H9 (cell line): ENCODE measurements at regions not wholly inside any gene's neighbourhood (a gene's known extent, or its start where the extent isn't known, plus 50 kb on each side); places are given as distances from the start of the nearest gene placed in this dataset.

Experiments used
- DNase-seq: peaks from one replicate; pipeline ENCODE4 v3.0.0-alpha.2; 2017
- H2AFZ ChIP-seq: one replicate; pipeline ENCODE4 v1.6.1; 2013; ENCODE audit warnings: mild to moderate bottlenecking, low read length, control low read depth, moderate library complexity
- H2AK5ac ChIP-seq: 2 replicates; pipeline ENCODE4 v1.6.1; 2013; ENCODE audit warnings: low read length, control low read depth, mixed read lengths; ENCODE audit not compliant: insufficient read length
- H2BK120ac ChIP-seq: one replicate; pipeline ENCODE4 v1.6.1; 2013; ENCODE audit warnings: low read depth, mild to moderate bottlenecking, low read length, control low read depth, inconsistent platforms; ENCODE audit not compliant: poor library complexity, severe bottlenecking
- H2BK12ac ChIP-seq: 2 replicates; pipeline ENCODE4 v1.6.1; 2013; ENCODE audit warnings: low read length, control low read depth, mixed read lengths, low read depth; ENCODE audit not compliant: insufficient read length
- H2BK15ac ChIP-seq: 2 replicates; pipeline ENCODE4 v1.6.1; 2013; ENCODE audit warnings: low read depth, low read length, control low read depth
- H2BK20ac ChIP-seq: one replicate; pipeline ENCODE4 v1.6.1; 2013; ENCODE audit warnings: low read depth, mild to moderate bottlenecking, low read length, control low read depth, inconsistent platforms; ENCODE audit not compliant: poor library complexity, severe bottlenecking
- H2BK5ac ChIP-seq: 2 replicates; pipeline ENCODE4 v1.6.1; 2013; ENCODE audit warnings: low read length, control low read depth, mixed read lengths; ENCODE audit not compliant: insufficient read length
- H3K14ac ChIP-seq: 2 replicates; pipeline ENCODE4 v1.6.1; 2013; ENCODE audit warnings: low read length, control low read depth; ENCODE audit not compliant: insufficient read depth
- H3K18ac ChIP-seq: 2 replicates; pipeline ENCODE4 v1.6.1; 2013; ENCODE audit warnings: low read depth, mild to moderate bottlenecking, mixed read lengths, low read length, control low read depth; ENCODE audit not compliant: insufficient read length
- H3K23ac ChIP-seq: 2 replicates; pipeline ENCODE4 v1.6.1; 2013; ENCODE audit warnings: low read length, control low read depth, mixed read lengths, low read depth; ENCODE audit not compliant: insufficient read length
- H3K23me2 ChIP-seq: 2 replicates; pipeline ENCODE4 v1.6.1; 2013; ENCODE audit warnings: low read depth, mild to moderate bottlenecking, mixed read lengths, low read length, control low read depth; ENCODE audit not compliant: insufficient read length, poor library complexity, severe bottlenecking
- H3K27ac ChIP-seq: 2 replicates; pipeline ENCODE4 v1.5.1; 2013; ENCODE audit warnings: low read length, control low read depth, mixed read lengths, low read depth; ENCODE audit not compliant: insufficient read length
- H3K27me3 ChIP-seq: 2 replicates; pipeline ENCODE4 v1.6.1; 2013; ENCODE audit warnings: low read length, control low read depth, inconsistent platforms; ENCODE audit not compliant: insufficient read depth
- H3K4ac ChIP-seq: 2 replicates; pipeline ENCODE4 v1.6.1; 2013; ENCODE audit warnings: low read depth, mild to moderate bottlenecking, control low read depth, inconsistent platforms, low read length, moderate library complexity
- H3K4me1 ChIP-seq: 2 replicates; pipeline ENCODE4 v1.6.1; 2013; ENCODE audit warnings: low read length, control low read depth, inconsistent platforms; ENCODE audit not compliant: insufficient read depth
- H3K4me2 ChIP-seq: 2 replicates; pipeline ENCODE4 v1.6.1; 2013; ENCODE audit warnings: low read length, control low read depth, mixed read lengths; ENCODE audit not compliant: insufficient read length, insufficient read depth
- H3K56ac ChIP-seq: 2 replicates; pipeline ENCODE4 v1.6.1; 2013; ENCODE audit warnings: low read depth, mild to moderate bottlenecking, mixed read lengths, low read length, control low read depth; ENCODE audit not compliant: insufficient read length
- H3K79me1 ChIP-seq: 2 replicates; pipeline ENCODE4 v1.6.1; 2013; ENCODE audit warnings: low read depth, mild to moderate bottlenecking, moderate library complexity, low read length, control low read depth, inconsistent platforms; ENCODE audit not compliant: insufficient read depth, poor library complexity, severe bottlenecking
- H3K79me2 ChIP-seq: 2 replicates; pipeline ENCODE4 v1.6.1; 2013; ENCODE audit warnings: low read length, control low read depth, inconsistent platforms; ENCODE audit not compliant: insufficient read depth
- H3K9ac ChIP-seq: 2 replicates; pipeline ENCODE4 v1.6.1; 2013; ENCODE audit warnings: low read length, control low read depth, mixed read lengths; ENCODE audit not compliant: insufficient read length; ENCODE audit errors: extremely low read depth
- H3K9me3 ChIP-seq: one replicate; pipeline ENCODE4 v1.6.1; 2013; ENCODE audit warnings: low read depth, low read length, inconsistent platforms; ENCODE audit not compliant: control insufficient read depth
- H3T11ph ChIP-seq: one replicate; pipeline ENCODE4 v1.6.1; 2013; ENCODE audit warnings: mild to moderate bottlenecking, low read length, control low read depth, inconsistent platforms
- H4K20me1 ChIP-seq: one replicate; pipeline ENCODE4 v1.6.1; 2013; ENCODE audit not compliant: control insufficient read depth, insufficient read length, insufficient read depth
- H4K5ac ChIP-seq: 2 replicates; pipeline ENCODE4 v1.6.1; 2013; ENCODE audit warnings: low read depth, mild to moderate bottlenecking, mixed read lengths, low read length, control low read depth; ENCODE audit not compliant: insufficient read length
- H4K8ac ChIP-seq: replicated peaks from 2 replicates; pipeline ENCODE4 v1.6.1; 2013; ENCODE audit warnings: low read length, control low read depth, mixed read lengths, low read depth; ENCODE audit not compliant: insufficient read length
- H4K91ac ChIP-seq: 2 replicates; pipeline ENCODE4 v1.6.1; 2013; ENCODE audit warnings: low read depth, mild to moderate bottlenecking, moderate library complexity, mixed read lengths, low read length, control low read depth; ENCODE audit not compliant: insufficient read length
- H3K27ac Mint-ChIP-seq, 3 experiments: 2 replicates in 2 of 3; 3 replicates in 1 of 3; pipeline ENCODE4 v1.8.0; 2020 to 2021; ENCODE audit warnings: mixed read lengths in 3 of 3, mild to moderate bottlenecking in 1 of 3, moderate library complexity in 1 of 3
- H3K27me3 Mint-ChIP-seq: 2 replicates; pipeline ENCODE4 v1.8.0; 2021; ENCODE audit warnings: low read depth, mild to moderate bottlenecking, moderate library complexity, mixed read lengths
- H3K36me3 Mint-ChIP-seq, 3 experiments: 2 replicates in 2 of 3; 3 replicates in 1 of 3; pipeline ENCODE4 v1.8.0; 2020 to 2021; ENCODE audit warnings: low read depth in 3 of 3, mixed read lengths in 3 of 3; ENCODE audit not compliant: insufficient read depth in 1 of 3
- H3K4me1 Mint-ChIP-seq, 2 experiments: 2 replicates each; pipeline ENCODE4 v1.8.0; 2020; ENCODE audit warnings: mixed read lengths in 2 of 2
- H3K4me3 Mint-ChIP-seq, 2 experiments: 2 replicates in 1 of 2; 3 replicates in 1 of 2; pipeline ENCODE4 v1.8.0; 2020 to 2021; ENCODE audit warnings: mild to moderate bottlenecking in 2 of 2, mixed read lengths in 2 of 2, moderate library complexity in 1 of 2
- H3K9me3 Mint-ChIP-seq, 2 experiments: 2 replicates in 1 of 2; 3 replicates in 1 of 2; pipeline ENCODE4 v1.8.0; 2020; ENCODE audit warnings: mild to moderate bottlenecking in 2 of 2, mixed read lengths in 2 of 2, moderate library complexity in 1 of 2
- CTCF ChIP-seq: fragments of 200-600 bp; sonication (generic); conservative IDR thresholded peaks from 3 replicates; pipeline ENCODE4 v1.8.0; 2021; ENCODE audit warnings: antibody characterized with exemption, mild to moderate bottlenecking
- WGBS: extraction: QIAGEN DNeasy Blood & Tissue Kit; methylation state at CpG from one replicate; pipeline ENCODE4 v1.1.7; 2013; ENCODE audit warnings: missing lambda C conversion rate, low lambda C conversion rate, mixed read lengths; ENCODE audit not compliant: insufficient read length; ENCODE audit errors: extremely low coverage; 5-methylcytosine and 5-hydroxymethylcytosine counted together

DNA sequence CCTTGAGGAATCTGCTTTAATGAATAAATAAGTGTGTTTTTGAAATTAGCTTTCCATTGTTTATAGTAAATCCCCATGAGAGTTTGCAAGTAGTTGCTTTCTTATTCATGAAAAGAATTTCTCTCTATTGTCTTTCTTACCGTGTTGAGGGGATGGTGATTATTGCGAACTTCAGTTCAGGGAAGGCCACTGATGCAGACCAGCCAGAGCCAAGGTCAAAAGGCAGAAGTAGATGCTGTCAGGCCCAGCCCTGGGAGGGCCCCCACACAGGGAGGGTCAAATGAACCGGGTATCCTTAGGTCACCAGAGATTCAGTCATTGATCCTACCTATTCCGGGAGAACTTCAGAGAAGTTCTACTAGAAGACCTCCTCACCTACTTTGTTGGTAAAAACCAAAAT, 185.9 kb downstream of the NUFIP1 start:
- H4K8ac ChIP-seq = no peak overlapping the region
- no peaks in the 10 kb centered on the region for H3K79me1 ChIP-seq
- Mint-ChIP-seq H3K4me1 (peaks cover 7 to 9% of the 10 kb centered on the region in 2 experiments), H3K4me3 (no peak overlapping the region), H3K36me3 (no peaks in the 10 kb centered on the region), H3K27ac (no peak overlapping the region), H3K27me3 (no peaks in the 10 kb centered on the region), H3K9me3 (no peaks in the 10 kb centered on the region)
- no peak overlapping the region for H3K4me2 ChIP-seq
- H3K79me2 ChIP-seq = no peaks in the 10 kb centered on the region
- H3K4ac ChIP-seq = no peak overlapping the region
- no peaks in the 10 kb centered on the region for H3K4me1 ChIP-seq
- no peak overlapping the region for H3K56ac ChIP-seq
- DNase-seq = no peak
- H2BK5ac ChIP-seq = no peak overlapping the region
- H3K27ac ChIP-seq = no peak overlapping the region
- no peak overlapping the region for H3K14ac ChIP-seq
- no peaks in the 10 kb centered on the region for H3K9me3 ChIP-seq
- H4K20me1 ChIP-seq = no peaks in the 10 kb centered on the region
- no peak overlapping the region for H2BK120ac ChIP-seq
- WGBS = no CpG with 5 or more reads among the region's 4 CpGs
- no peak overlapping the region for H2BK15ac ChIP-seq
- no peak overlapping the region for H3T11ph ChIP-seq
- no peaks in the 10 kb centered on the region for H3K23me2 ChIP-seq
- no peak overlapping the region for H2BK12ac ChIP-seq
- no peak overlapping the region for H2BK20ac ChIP-seq
- H4K91ac ChIP-seq = no peak overlapping the region
- no peak overlapping the region for H2AFZ ChIP-seq
- H3K9ac ChIP-seq = no peak overlapping the region
- no peak overlapping the region for H4K5ac ChIP-seq
- H3K27me3 ChIP-seq = no peaks in the 10 kb centered on the region
- no peak overlapping the region for H3K18ac ChIP-seq
- no peak overlapping the region for H3K23ac ChIP-seq
- no peak overlapping the region for H2AK5ac ChIP-seq
- TF ChIP-seq CTCF = no peak
